HG02759 (cell line): ENCODE measurements at regions not wholly inside any gene's neighbourhood (a gene's known extent, or its start where the extent isn't known, plus 50 kb on each side); places are given as distances from the start of the nearest gene placed in this dataset.

Experiments used
- ATAC-seq: cut with Tn5 transposase; IDR thresholded peaks from one replicate; pipeline ENCODE4 v1.9.1; 2021; ENCODE audit warnings: mild to moderate bottlenecking, moderate library complexity; ENCODE audit not compliant: unreplicated experiment

- no peak for ATAC-seq
These were observed 188.3 kb downstream of the IRF8 start for GRCh38 chr16:86087011-86087895.

- ATAC-seq: no peak
These were observed 188.9 kb downstream of the IRF8 start for GRCh38 chr16:86087896-86088230.

- ATAC-seq: no peak
These were observed 189.3 kb downstream of the IRF8 start for GRCh38 chr16:86088287-86088686.

GRCh38 chr16:86088816-86089215 is 189.9 kb downstream of the IRF8 start:
- ATAC-seq: no peak

GRCh38 chr16:86089334-86089900 is 190.5 kb downstream of the IRF8 start:
- ATAC-seq: no peak

GRCh38 chr16:86089991-86090390 is 191.0 kb downstream of the IRF8 start:
- no peak for ATAC-seq

- no peak for ATAC-seq
These were observed 191.7 kb downstream of the IRF8 start for GRCh38 chr16:86090461-86091170.

- no peak for ATAC-seq
These were observed 193.0 kb downstream of the IRF8 start for GRCh38 chr16:86091976-86092375.

GRCh38 chr16:86092586-86093480 is 193.9 kb downstream of the IRF8 start:
- ATAC-seq: no peak

GRCh38 chr16:86093801-86094750 is 195.1 kb downstream of the IRF8 start:
- no peak for ATAC-seq

GRCh38 chr16:86095131-86095752 is 196.3 kb downstream of the IRF8 start:
- no peak for ATAC-seq

- no peak for ATAC-seq
These were observed 197.0 kb downstream of the IRF8 start for GRCh38 chr16:86095906-86096485.

GRCh38 chr16:86096850-86097249 is 197.9 kb downstream of the IRF8 start:
- no peak for ATAC-seq

- no peak for ATAC-seq
These were observed 200.4 kb downstream of the IRF8 start for GRCh38 chr16:86099326-86099725.

- ATAC-seq: no peak
These were observed 201.5 kb downstream of the IRF8 start for GRCh38 chr16:86100205-86101136.

- ATAC-seq: no peak
These were observed 202.4 kb downstream of the IRF8 start for GRCh38 chr16:86101137-86101896.

GRCh38 chr16:86101897-86102157 is 202.9 kb downstream of the IRF8 start:
- ATAC-seq: no peak
